GM19397 (cell line): ENCODE measurements at regions not wholly inside any gene's neighbourhood (a gene's known extent, or its start where the extent isn't known, plus 50 kb on each side); places are given as distances from the start of the nearest gene placed in this dataset.
"Not testable (repeated sequence)": the region's sequence is repeated elsewhere in the genome, so short reads cannot be mapped to it uniquely, and the experiment has no call there.

Experiments
- ATAC-seq: cut with Tn5 transposase; IDR thresholded peaks from one replicate; pipeline ENCODE4 v1.9.1; 2021; ENCODE audit warnings: mild to moderate bottlenecking, moderate library complexity; ENCODE audit not compliant: unreplicated experiment

DNA sequence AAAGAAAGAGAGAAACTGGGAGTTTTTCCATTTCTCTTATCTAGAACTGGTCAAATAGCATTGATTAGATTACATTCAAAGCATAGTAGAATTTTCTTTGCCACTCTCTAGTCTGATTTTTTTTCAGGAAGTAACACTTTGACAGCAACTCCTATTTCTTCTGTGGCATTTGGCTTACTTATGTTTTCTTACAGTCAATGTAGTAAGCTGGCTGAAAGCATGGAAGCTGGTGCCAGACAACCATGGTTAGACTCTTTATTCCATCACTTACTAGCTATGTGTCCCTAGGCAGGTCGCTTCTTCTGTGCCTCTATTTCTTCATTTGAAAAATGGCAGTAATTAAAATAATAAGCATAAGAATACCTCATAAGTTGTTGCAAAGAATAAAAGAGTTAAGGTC, 54.2 kb upstream of the OPRM1 start:
- no peak for ATAC-seq

DNA sequence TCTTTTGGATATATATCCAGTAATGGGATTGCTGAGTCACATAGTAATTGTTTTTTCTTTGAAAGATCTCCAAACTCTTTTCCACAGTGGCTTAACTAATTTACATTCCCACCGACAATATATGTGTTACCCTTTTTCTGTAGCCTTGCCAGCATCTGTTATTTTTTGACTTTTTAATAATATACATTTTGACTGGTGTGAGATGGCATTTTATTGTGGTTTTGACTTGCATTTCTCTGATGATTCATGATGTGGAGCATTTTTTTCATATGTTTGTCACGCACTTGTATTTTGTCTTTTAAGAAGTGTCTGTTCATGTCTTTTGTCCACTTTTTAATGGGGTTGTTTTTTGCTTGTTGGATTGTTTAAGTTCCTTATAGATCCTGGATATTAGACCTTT, 58.9 kb upstream of the OPRM1 start:
- no peak for ATAC-seq

DNA sequence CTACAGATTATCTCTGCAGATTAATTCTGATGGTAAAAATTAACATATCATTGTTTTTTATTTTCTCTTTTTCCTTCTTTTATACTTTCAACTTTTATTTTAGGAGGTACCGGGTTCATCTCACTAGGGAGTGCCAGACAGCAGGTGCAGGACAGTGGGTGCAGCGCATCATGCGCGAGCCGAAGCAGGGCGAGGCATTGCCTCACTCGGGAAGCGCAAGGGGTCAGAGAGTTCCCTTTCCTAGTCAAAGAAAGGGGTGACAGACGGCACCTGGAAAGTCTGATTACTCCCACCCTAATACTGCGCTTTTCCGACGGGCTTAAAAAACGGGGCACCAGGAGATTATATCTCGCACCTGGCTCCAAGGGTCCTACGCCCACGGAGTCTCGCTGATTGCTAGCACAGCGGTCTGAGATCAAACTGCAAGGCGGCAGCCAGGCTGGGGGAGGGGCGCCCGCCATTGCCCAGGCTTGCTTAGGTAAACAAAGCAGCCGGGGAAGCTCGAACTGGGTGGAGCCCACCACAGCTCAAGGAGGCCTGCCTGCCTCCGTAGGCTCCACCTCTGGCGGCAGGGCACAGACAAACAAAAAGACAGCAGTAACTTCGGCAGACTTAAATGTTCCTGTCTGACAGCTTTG, 60.0 kb upstream of the OPRM1 start:
- not testable (repeated sequence) for ATAC-seq

DNA sequence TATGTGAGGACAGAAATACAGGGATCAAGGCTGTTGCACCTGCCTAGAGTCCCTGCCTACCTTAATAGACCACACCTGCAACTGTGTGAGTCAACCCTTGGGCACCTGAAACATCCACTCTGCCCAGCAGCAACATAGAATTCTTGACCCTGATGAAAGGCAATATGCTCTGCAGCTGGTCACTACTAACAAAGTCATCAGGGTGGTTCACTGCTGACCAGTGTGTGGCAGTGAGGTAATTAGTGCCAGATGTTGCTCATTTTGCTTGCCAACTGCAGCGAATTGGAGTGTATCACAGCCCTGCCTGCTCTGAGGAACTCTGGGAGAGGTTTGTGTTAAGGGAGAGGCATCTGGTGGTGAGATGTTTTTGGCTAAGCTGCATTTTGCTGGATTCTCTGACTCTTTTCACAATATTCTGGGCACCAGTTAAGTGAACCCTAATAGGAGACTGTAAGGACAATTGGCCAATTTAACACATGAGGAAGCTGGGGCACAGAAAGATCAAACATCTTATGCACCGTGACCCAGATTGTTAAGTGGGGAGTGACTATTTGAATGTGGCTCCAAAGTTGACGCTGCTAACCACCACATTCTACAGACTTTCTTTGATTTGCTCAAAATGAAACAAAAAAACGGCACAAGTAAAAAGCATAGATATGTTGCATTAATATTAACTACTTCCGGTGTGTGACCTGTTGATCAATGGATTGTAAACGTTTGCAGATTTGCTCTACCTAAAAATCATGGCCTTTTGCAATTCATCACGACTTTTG, 61.9 kb upstream of the OPRM1 start:
- no peak for ATAC-seq

DNA sequence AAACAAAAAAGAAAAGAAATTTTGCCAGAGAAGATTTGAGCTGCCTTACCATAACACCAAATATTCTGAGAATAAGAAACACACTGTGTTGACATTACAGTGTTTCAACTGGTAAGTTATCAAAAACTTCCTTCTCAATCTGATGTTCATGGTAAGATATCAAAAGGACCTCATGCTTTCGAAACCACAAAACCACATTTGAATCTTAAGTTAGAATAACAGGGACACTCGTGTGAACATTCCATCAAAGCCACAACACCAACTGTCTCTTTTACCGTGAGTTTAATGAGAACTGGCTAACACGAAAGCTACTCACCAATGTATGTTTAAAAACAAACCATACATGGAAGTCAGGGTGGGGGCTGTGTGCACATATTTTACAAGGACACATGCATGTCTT, 73.0 kb upstream of the OPRM1 start:
- no peak for ATAC-seq

DNA sequence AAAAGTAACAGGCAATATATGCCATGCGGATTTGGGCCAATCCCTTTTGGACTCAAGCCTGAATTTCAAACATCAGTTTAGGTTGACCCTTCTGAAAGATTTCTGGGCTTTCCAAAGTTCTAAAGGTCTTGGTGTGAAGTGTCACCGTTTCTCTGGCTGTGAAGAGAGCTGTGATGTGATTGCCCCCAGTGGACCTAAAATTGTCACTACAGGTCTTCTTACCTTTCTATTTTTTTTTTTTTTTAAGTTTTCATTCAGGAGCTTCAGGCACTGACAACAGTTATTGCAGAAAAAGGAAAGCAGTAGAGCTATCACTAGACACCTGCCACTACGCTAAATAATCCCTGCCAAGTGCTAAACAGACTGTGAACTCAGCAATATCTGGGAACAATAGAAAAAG, 75.7 kb upstream of the OPRM1 start:
- no peak for ATAC-seq

DNA sequence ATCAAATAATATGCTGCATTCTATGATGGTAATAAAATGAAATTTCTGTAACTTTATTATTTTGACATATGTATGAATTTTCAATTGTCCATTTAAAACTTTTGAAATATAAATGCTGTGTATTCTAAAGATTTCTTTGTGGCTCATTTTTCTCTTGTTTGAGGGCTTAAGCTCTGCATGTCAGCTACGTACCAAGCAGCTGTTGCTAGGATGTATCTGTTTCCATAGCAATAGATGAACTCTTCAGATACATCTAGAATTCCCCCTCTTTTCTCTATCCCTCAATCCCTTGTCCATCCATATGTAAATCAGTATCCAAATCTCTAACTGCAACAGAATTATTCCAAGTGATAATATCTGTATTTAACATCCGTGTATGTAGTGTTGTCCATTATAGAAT, 76.5 kb upstream of the OPRM1 start:
- ATAC-seq = no peak

DNA sequence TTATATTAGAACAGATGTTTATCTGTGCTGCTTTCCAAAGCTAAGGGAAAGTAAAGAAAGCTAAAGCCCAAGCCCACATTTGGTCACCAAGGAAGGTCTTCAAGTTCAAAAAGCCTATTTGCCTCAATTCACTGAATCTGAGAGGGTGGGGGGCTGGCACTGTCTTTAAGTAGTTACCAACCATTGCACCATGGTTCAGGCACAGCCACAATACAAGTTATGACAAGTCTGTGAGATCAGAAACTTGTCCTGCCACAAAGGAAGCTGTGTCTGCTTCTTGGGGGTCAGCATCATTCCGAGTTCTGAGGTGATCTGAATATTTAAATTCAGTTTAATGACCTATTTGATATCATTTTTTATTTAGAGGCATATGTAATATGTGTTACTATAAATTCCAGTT, 78.3 kb upstream of the OPRM1 start:
- ATAC-seq = no peak

DNA sequence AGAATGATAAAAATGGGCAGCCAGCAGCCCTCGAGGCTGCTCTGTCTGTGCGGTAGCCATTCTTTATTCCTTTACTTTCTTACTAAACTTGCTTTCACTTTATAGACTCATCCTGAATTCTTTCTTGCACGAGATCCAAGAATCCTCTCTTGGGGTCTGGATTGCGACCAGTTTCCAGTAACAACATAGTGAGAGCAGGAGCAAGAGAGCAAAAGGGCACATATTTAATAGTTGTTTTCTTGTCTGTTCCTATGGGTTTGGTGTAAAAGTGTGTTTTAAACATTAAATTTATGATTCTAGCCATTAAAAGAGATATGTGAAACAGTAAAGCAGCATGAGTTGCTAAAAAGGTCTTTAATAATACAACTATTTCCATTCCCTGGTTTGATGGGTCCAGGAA, 78.8 kb upstream of the OPRM1 start:
- no peak for ATAC-seq

DNA sequence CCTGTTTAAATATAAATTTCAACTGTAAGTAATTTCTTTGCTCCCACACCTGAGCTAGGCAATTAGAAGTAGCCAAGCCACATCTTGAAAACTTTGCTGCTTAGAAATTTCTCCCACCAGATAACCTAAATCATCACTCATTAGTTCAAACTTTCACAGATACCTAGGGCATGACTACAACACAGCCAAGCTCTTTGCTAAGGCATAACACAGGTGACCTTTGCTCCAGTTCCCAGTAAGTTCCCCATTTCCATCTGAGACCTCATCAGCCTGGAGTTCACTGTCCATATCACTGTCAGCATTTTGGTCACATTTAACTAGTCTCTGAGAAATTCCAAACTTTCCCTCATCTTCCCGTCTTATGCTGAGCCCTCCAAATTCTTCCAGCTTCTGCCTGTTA, 79.8 kb upstream of the OPRM1 start:
- ATAC-seq = no peak

DNA sequence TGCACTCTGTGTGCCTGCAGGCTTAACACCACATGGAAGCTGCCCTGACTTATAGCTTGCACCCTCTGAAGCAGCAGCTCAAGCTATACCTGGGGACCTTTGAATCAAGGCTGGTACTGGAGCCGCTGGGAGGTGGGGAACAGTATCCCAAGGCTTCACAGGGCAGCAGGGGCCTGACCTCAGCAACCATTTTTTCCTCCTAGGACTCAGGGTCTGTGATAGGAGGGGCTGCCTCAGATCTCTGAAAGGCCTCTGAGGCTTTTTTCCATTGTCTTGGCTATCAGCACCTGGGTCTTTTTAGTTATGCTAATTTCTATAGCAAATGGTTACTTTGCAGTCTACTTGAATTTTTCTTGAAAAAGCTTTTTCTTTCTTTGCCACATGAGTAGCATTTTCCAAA, 80.2 kb upstream of the OPRM1 start:
- no peak for ATAC-seq

DNA sequence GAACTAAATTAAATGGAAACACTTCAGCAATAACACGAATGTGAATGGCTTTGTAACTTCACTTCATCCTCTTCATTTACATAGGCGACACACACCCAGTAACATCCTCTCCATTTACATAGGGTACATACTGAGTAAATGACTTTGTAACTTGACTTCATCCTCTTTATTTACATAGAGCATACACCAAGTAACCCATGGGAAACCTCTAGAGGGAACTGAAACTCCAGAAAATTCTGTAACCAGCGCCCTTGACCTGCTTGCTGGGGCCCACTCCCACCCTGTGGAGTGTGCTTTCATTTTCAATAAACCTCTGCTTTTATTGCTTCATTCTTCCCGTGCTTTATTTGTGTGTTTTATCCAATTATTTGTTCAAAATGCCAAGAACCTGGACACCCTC, 81.6 kb upstream of the OPRM1 start:
- peak; percentile 97 for ATAC-seq

DNA sequence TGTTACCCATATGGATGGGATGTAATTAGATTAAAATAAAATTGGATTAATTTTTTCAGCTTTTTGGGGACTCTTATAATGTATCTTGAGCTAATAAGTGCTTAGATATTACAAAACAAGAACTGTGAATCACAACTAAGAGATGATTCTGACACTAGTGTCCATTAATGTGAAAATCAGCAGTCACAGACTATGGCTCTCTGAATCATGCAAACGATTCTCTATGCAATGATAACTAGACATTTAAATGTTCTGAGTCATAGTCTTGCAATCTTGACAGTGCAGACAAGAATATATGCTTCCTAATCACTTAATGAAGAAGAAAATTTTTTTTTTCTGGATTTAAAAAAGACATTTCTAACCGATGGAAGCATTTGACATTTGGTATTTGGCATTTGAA, 82.2 kb upstream of the OPRM1 start:
- no peak for ATAC-seq

DNA sequence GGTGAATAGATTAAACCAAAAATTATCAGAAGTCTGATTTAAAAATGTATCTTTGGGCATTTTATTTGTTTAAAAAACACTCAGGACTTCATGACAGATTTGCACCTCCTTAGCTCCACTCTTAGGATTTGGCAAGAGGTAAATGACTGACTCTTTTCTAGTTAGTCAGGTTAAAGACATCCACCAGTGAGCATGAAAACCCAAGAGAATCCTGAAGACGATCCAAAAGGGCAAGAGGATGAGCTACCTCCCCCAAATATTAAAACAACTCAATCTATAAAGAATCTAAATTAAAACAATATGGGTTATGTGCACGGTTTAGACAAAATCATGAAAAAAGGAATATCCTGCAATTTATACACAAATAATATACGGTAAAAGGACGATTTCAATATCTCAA, 89.4 kb upstream of the OPRM1 start:
- no peak for ATAC-seq

DNA sequence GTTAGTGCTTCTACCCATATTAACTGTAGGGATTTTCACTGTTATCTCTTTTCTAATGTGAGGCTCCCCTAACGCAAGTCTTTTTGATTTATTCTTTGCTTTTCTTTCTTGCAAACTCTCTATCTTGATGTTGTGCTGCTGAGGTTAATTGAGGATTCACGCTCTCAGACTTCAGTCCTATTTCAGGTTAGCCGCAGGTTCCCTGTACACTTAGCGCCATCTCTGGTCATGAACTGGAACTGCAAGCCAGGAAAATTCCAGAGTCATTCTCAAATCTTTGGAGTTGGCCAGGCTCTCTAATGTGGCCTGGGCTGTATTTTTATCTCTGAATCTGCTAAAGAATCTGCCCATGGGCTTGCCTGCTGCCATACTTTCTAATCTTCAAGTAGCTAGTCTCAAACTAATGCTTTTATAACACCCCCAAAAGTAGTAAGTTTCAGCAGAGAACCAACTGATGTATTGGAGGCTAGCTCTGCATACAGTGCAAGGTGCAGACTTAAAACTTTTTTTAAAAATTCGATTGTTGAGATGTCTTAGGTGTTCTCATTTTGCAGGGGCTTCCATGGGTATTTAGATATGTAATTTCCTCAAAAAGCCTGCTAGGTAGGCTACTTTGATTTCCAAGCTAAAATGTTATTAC, 91.1 kb upstream of the OPRM1 start:
- no peak for ATAC-seq

DNA sequence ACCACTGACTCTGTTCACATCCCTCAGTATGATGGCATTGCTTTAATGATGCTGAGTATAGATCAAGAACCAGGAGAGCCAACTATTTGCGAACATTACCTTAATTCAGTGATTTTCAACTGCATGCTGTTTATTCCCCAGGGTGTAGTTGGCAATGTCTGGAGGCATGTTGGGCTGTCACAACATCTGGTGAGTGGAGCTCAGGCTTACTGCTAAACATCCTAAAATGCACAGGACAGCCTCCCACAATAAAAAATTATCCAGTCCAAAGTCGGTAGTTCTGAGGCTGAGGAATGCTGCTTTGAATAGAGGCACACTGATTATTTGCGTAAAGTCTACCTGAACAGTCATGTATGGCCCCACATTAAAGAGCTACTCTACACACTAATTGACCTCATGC, 94.8 kb upstream of the OPRM1 start:
- no peak for ATAC-seq

DNA sequence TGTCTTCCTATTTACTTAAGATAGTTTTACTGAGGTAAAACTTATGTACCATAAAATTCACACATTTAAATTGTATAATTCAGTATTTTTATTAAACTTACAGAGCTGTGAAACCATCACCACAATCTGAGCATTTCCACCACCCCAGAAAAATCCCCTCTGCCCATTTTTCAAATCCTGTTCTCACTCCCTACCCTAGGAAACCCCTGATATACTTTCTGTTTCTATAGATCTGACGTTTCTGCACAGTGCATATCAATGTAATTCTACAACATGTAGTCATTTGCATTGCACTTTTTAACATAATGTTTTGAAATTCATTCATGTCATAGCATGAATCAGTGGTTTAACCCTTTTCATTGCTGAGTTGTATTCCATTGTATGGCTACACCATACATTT, 96.7 kb upstream of the OPRM1 start:
- ATAC-seq = no peak

DNA sequence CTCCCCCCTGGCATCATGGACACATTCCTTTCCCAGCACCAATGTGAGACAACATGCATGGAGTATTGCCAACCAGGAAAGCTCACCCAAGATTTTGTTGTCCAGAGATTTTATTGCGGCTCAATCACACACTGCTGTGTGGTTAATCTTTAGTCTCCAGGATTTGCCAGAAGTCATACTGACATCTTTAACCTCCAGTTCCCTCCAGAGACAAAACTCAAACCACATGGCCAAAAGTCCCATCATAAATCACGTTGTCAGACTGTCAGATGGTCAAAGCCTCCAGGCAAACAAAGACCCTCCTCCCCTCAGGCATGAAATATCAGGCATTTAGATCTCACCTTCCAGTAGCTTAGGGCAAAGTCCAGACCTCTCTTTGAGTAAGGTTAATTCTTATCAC, 97.3 kb upstream of the OPRM1 start:
- no peak for ATAC-seq

DNA sequence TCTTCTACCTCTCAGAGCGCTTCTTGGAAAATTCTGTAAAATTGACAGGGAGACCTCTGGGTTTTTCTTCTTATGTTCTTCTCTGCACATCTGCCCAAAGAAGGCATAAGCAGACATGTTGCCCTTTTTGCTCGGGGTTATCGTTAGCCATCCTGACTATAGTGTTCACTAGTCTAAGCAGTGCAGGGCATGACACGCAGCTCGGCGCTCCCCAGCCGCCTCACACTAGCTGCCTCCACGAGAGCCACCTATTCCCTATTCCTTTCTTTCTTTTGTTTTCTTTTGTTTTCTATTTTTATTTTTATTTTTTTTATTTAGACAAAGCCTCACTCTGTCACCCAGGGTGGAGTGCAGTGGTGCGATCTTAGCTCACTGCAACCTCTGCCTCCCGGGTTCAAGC, 100.2 kb upstream of the OPRM1 start:
- no peak for ATAC-seq

DNA sequence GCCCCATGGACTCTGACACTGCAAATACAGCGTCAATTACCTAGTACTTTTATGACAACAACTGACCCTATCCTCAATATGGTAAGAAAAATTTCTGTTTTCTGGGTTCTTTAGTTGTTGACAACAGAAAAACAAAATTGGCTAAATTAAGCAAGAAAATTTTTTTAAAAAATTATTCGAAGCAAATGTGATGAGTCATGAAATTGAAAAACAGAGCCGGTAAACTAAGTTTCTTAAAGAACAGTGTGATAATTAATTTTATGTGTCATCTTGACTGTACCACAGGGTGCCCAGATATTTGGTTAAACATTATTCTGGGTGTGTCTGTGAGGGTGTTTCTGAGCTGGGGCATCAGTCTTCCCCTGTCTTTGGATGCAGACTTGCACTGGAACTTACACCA, 107.6 kb upstream of the OPRM1 start:
- no peak for ATAC-seq

DNA sequence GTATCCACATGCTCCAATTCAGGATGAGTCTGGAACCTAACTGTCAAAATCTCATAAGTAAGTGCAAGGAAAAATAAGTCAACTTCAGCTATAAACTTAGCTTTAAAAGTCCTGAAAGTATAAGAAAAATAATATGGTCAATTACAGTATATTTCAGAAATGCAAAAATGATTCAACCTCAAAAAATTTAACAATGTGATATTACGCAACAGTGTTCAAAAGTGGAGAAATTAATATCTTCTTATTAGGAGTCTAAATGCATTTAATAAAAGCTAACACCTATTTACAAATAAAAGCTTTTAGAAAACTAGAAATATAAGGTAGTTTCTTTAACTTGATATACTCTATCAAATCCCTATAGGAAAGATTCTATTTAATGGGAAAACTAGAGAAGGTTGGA, 111.2 kb upstream of the OPRM1 start:
- no peak for ATAC-seq

DNA sequence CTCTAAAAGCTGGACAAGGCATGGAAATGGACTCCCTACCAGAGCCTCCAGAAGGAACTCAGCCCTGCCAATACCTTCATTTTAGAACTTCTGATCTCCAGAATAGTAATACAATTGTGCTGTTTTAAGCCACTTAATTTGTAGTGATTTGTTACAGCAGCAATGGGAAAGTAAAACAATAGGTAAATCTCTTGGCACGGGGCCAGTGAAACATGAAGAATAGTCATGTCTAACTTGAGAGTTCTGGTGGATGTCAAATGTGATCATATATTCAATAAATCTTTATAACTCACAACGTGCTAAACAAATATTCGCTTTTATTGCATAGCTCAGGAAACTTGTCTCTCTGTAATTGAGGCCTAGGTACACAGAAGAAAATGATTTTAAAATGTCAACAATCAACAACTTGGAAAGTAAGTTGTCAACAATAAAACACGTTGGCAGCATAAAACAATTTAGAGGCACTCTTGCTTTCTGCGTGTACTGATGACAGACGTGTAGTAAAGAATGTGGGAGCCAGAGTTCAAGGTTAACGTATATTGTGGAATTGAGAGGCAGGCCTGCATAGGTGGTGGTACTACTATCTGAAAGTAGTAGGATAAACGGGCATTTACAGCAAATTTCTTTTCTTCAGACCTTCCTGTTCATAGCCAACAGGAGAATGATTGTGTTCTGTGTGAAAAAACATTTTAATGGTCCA, 140.5 kb upstream of the OPRM1 start:
- no peak for ATAC-seq
